OCI-LY7 (cell line): ENCODE measurements at regions not wholly inside any gene's neighbourhood (a gene's known extent, or its start where the extent isn't known, plus 50 kb on each side); places are given as distances from the start of the nearest gene placed in this dataset.

ENCODE experiments used
- BruUV-seq: library from RNA; stranded (reverse); fragments of 400-500 nt; replicated peaks from 2 replicates; lab custom pipeline; 2021; lab: Mats Ljungman, UMichigan
- CTCF ChIA-PET: fragments of 300-600 bp; sonication (Branson Sonifier 250); formaldehyde crosslinking; loops from one replicate; lab custom pipeline; 2022; ENCODE audit warnings: antibody characterized with exemption; ENCODE audit not compliant: unreplicated experiment; lab: Charles Lee
- POLR2A ChIA-PET: fragments of 300-600 bp; sonication (Branson Sonifier 250); formaldehyde crosslinking; loops from one replicate; lab custom pipeline; 2022; ENCODE audit warnings: antibody characterized with exemption; lab: Charles Lee
- DNase-seq: peaks from one replicate; pipeline ENCODE4 v3.0.0-alpha.2; 2015; ENCODE audit warnings: low spot score
- H2AFZ ChIP-seq: fragments of 200-600 bp; sonication (generic), shearing (Covaris generic); 2 replicates; pipeline ENCODE4 v1.6.1; 2014; ENCODE audit warnings: mild to moderate bottlenecking, antibody characterized with exemption, low read length, moderate library complexity
- H3K27ac ChIP-seq: fragments of 200-600 bp; sonication (generic); 2 replicates; pipeline ENCODE4 v1.5.1; 2014; ENCODE audit warnings: mixed run types, low read depth, mild to moderate bottlenecking, moderate library complexity, low read length, inconsistent platforms; ENCODE audit not compliant: poor library complexity, severe bottlenecking
- H3K36me3 ChIP-seq: fragments of 200-600 bp; sonication (generic); 2 replicates; pipeline ENCODE4 v1.6.1; 2014; ENCODE audit warnings: mild to moderate bottlenecking, antibody characterized with exemption, low read length, moderate library complexity, mixed read lengths; ENCODE audit not compliant: insufficient read depth
- H3K4me1 ChIP-seq: fragments of 200-600 bp; sonication (generic); 2 replicates; pipeline ENCODE4 v1.5.1; 2014; ENCODE audit warnings: mild to moderate bottlenecking, low read length; ENCODE audit not compliant: insufficient read depth, poor library complexity, severe bottlenecking
- H3K4me2 ChIP-seq: fragments of 200-600 bp; sonication (generic); 2 replicates; pipeline ENCODE4 v1.6.1; 2014; ENCODE audit warnings: mild to moderate bottlenecking, low read length
- H3K4me3 ChIP-seq: fragments of 200-600 bp; sonication (generic); 2 replicates; pipeline ENCODE4 v1.5.1; 2014; ENCODE audit warnings: mild to moderate bottlenecking, low read depth, low read length; ENCODE audit not compliant: poor library complexity, severe bottlenecking
- H3K79me2 ChIP-seq: fragments of 200-600 bp; sonication (generic); 2 replicates; pipeline ENCODE4 v1.6.1; 2016; ENCODE audit warnings: low read depth, mild to moderate bottlenecking, low read length, moderate library complexity, mixed read lengths; ENCODE audit not compliant: insufficient read depth
- H3K9me2 ChIP-seq: fragments of 200-600 bp; sonication (generic); 2 replicates; pipeline ENCODE4 v1.6.1; 2016; ENCODE audit warnings: mild to moderate bottlenecking, low read length, mixed read lengths; ENCODE audit not compliant: insufficient read depth
- H3K9me3 ChIP-seq: fragments of 200-600 bp; sonication (generic); 2 replicates; pipeline ENCODE4 v1.6.1; 2014; ENCODE audit warnings: mild to moderate bottlenecking, mixed run types, low read length, mixed read lengths
- H4K20me1 ChIP-seq: fragments of 200-600 bp; sonication (generic); 2 replicates; pipeline ENCODE4 v1.6.1; 2014; ENCODE audit warnings: mild to moderate bottlenecking, antibody characterized with exemption, low read length, moderate library complexity, mixed read lengths; ENCODE audit not compliant: insufficient read depth
- CTCF ChIP-seq: fragments of 200-600 bp; sonication (generic); conservative IDR thresholded peaks from 2 replicates; pipeline ENCODE4 v1.5.1; 2014; ENCODE audit warnings: mild to moderate bottlenecking, antibody characterized with exemption, low read length, moderate library complexity, mixed read lengths
- EZH2phosphoT487 ChIP-seq: fragments of 200-600 bp; sonication (generic); IDR thresholded peaks from 2 replicates; pipeline ENCODE4 v1.6.1; 2018; ENCODE audit warnings: low read depth, borderline replicate concordance, mild to moderate bottlenecking, mixed run types, antibody characterized with exemption, low read length, moderate library complexity, mixed read lengths
- intact Hi-C: fragments of 100-400 bp; cut with micrococcal nuclease; formaldehyde crosslinking; loops from one replicate; pipeline ENCODE4 v1.10.0; 2022; ENCODE audit not compliant: unreplicated experiment

- no peak overlapping the region for H3K4me3 ChIP-seq
- H3K4me1 ChIP-seq, result no peaks in the 10 kb centered on the region
- H3K27ac ChIP-seq, result no peak overlapping the region
- no peak for DNase-seq
- ChIA-PET POLR2A (no interaction called here), CTCF (no interaction called here)
- BruUV-seq, result no TSS peak
- intact Hi-C loops, result no loop called here
- TF ChIP-seq CTCF (no peak), EZH2phosphoT487 (no peak)
- no peaks in the 10 kb centered on the region for H3K36me3 ChIP-seq
- H3K9me2 ChIP-seq, result no peaks in the 10 kb centered on the region
- no peak overlapping the region for H3K4me2 ChIP-seq
- H2AFZ ChIP-seq, result no peak overlapping the region
- H3K9me3 ChIP-seq, result no peaks in the 10 kb centered on the region
- H3K79me2 ChIP-seq, result no peaks in the 10 kb centered on the region
- H4K20me1 ChIP-seq, result no peaks in the 10 kb centered on the region
These were observed 705.4 kb upstream of the RAB6C start for GRCh38 chr2:129274038-129274415.

- no peak for DNase-seq
- Histone ChIP-seq H4K20me1 (no peaks in the 10 kb centered on the region), H2AFZ (no peak overlapping the region), H3K4me1 (no peaks in the 10 kb centered on the region), H3K9me2 (no peaks in the 10 kb centered on the region), H3K4me2 (no peak overlapping the region), H3K27ac (no peak overlapping the region), H3K79me2 (no peaks in the 10 kb centered on the region), H3K4me3 (no peak overlapping the region), H3K9me3 (no peaks in the 10 kb centered on the region), H3K36me3 (no peaks in the 10 kb centered on the region)
- TF ChIP-seq CTCF (no peak), EZH2phosphoT487 (no peak)
- ChIA-PET POLR2A (no interaction called here), CTCF (no interaction called here)
- intact Hi-C loops, result no loop called here
- BruUV-seq, result no TSS peak
These were observed 704.5 kb upstream of the RAB6C start for GRCh38 chr2:129274918-129275317.

GRCh38 chr2:129275706-129276105 is 703.8 kb upstream of the RAB6C start:
- Histone ChIP-seq H3K27ac (no peak overlapping the region), H3K4me3 (no peak overlapping the region), H3K4me1 (no peaks in the 10 kb centered on the region), H3K79me2 (no peaks in the 10 kb centered on the region), H2AFZ (no peak overlapping the region), H3K36me3 (no peaks in the 10 kb centered on the region), H4K20me1 (no peaks in the 10 kb centered on the region), H3K9me3 (no peaks in the 10 kb centered on the region), H3K4me2 (no peak overlapping the region), H3K9me2 (no peaks in the 10 kb centered on the region)
- ChIA-PET POLR2A (interaction anchor here (1.0 kb wide), 1 partner anchor 8 kb away, joined by 4 read pairs; no protein-coding TSS in a partner anchor), CTCF (no interaction called here)
- TF ChIP-seq EZH2phosphoT487, result no peak
- no peak for TF ChIP-seq CTCF
- intact Hi-C loops, result no loop called here
- BruUV-seq, result no TSS peak
- no peak for DNase-seq
